GM23338 (cell line): ENCODE measurements at regions not wholly inside any gene's neighbourhood (a gene's known extent, or its start where the extent isn't known, plus 50 kb on each side); places are given as distances from the start of the nearest gene placed in this dataset.

Source experiments
- ATAC-seq: fragments of 200-7000 bp; cut with Tn5 transposase; 3 replicates; pipeline ENCODE4 v1.9.1; 2020
- DNase-seq: peaks from one replicate; pipeline ENCODE4 v3.0.0-alpha.2; 2015; ENCODE audit warnings: low spot score
- H2AFZ ChIP-seq: fragments of 200-600 bp; sonication (generic); 2 replicates; pipeline ENCODE4 v1.8.0; 2016; ENCODE audit warnings: antibody characterized with exemption, mild to moderate bottlenecking, moderate library complexity
- H3F3A ChIP-seq: fragments of 200-600 bp; sonication (generic); replicated peaks from 2 replicates; pipeline ENCODE4 v1.8.0; 2017; ENCODE audit warnings: antibody characterized with exemption, mixed run types, low read depth
- H3K27ac ChIP-seq: fragments of 200-600 bp; sonication (generic); 2 replicates; pipeline ENCODE4 v1.6.1; 2016; ENCODE audit warnings: low read depth
- H3K27me3 ChIP-seq: fragments of 200-600 bp; sonication (generic); 2 replicates; pipeline ENCODE4 v1.8.0; 2016; ENCODE audit warnings: mild to moderate bottlenecking, mixed run types, moderate library complexity; ENCODE audit not compliant: insufficient read depth
- H3K36me3 ChIP-seq: fragments of 200-600 bp; sonication (generic); 2 replicates; pipeline ENCODE4 v1.8.0; 2016; ENCODE audit warnings: mild to moderate bottlenecking; ENCODE audit not compliant: insufficient read depth
- H3K4me1 ChIP-seq: fragments of 200-600 bp; sonication (generic); 2 replicates; pipeline ENCODE4 v1.8.0; 2016; ENCODE audit warnings: mild to moderate bottlenecking, moderate library complexity; ENCODE audit not compliant: insufficient read depth
- H3K4me2 ChIP-seq: fragments of 200-600 bp; sonication (generic); 2 replicates; pipeline ENCODE4 v1.7.1; 2017; ENCODE audit warnings: mixed run types
- H3K4me3 ChIP-seq: fragments of 200-600 bp; sonication (generic); 2 replicates; pipeline ENCODE4 v1.6.1; 2016; ENCODE audit warnings: mixed run types
- H3K79me2 ChIP-seq: fragments of 200-600 bp; sonication (generic); replicated peaks from 2 replicates; pipeline ENCODE4 v1.8.0; 2017; ENCODE audit warnings: mild to moderate bottlenecking; ENCODE audit not compliant: insufficient read depth
- H3K9me2 ChIP-seq: fragments of 200-600 bp; sonication (generic); 2 replicates; pipeline ENCODE4 v1.8.0; 2017; ENCODE audit not compliant: insufficient read depth
- H4K20me1 ChIP-seq: fragments of 200-600 bp; sonication (generic); replicated peaks from 2 replicates; pipeline ENCODE4 v1.8.0; 2017; ENCODE audit warnings: mild to moderate bottlenecking; ENCODE audit not compliant: insufficient read depth
- H3K27ac Mint-ChIP-seq: 2 replicates; pipeline ENCODE4 v1.8.0; 2020; ENCODE audit warnings: inconsistent platforms, mild to moderate bottlenecking, moderate library complexity, mixed read lengths
- H3K27me3 Mint-ChIP-seq: 3 replicates; pipeline ENCODE4 v1.8.0; 2022; ENCODE audit warnings: low read depth, mild to moderate bottlenecking, moderate library complexity, mixed read lengths, inconsistent platforms; ENCODE audit not compliant: insufficient read depth, poor library complexity
- H3K36me3 Mint-ChIP-seq: 3 replicates; pipeline ENCODE4 v1.8.0; 2021; ENCODE audit warnings: low read depth, mild to moderate bottlenecking, inconsistent platforms, moderate library complexity, mixed read lengths
- H3K4me1 Mint-ChIP-seq: 3 replicates; pipeline ENCODE4 v1.8.0; 2020; ENCODE audit warnings: mild to moderate bottlenecking, inconsistent platforms, mixed read lengths
- H3K4me3 Mint-ChIP-seq: 3 replicates; pipeline ENCODE4 v1.8.0; 2021; ENCODE audit warnings: moderate library complexity, mild to moderate bottlenecking, inconsistent platforms, mixed read lengths
- H3K9me3 Mint-ChIP-seq: 3 replicates; pipeline ENCODE4 v1.8.0; 2020; ENCODE audit warnings: moderate library complexity, mild to moderate bottlenecking, inconsistent platforms, mixed read lengths
- CTCF ChIP-seq, 2 experiments: fragments of 200-600 bp in 1 of 2; sonication (generic) in 1 of 2; conservative IDR thresholded peaks; 2 replicates each; pipeline versions ENCODE4 v1.5.1 to v1.6.1; 2016 to 2017; ENCODE audit warnings: antibody characterized with exemption in 2 of 2, low read depth in 2 of 2, mild to moderate bottlenecking in 2 of 2, moderate library complexity in 1 of 2
- ETS1 ChIP-seq: IDR thresholded peaks from 2 replicates; pipeline ENCODE4 v1.6.1; 2016; ENCODE audit warnings: antibody characterized with exemption
- EZH2phosphoT487 ChIP-seq: fragments of 200-600 bp; sonication (generic); IDR thresholded peaks from one replicate; pipeline ENCODE4 v1.8.1; 2018; ENCODE audit warnings: antibody characterized with exemption; ENCODE audit not compliant: unreplicated experiment
- NANOG ChIP-seq: IDR thresholded peaks from 2 replicates; pipeline ENCODE4 v1.6.1; 2016; ENCODE audit warnings: antibody characterized with exemption, borderline replicate concordance
- REST ChIP-seq: IDR thresholded peaks from one replicate; pipeline ENCODE4 v1.6.1; 2018; ENCODE audit warnings: antibody characterized with exemption; ENCODE audit not compliant: unreplicated experiment
- ZNF114 ChIP-seq: fragments of 250-450 bp; sonication (Bioruptor Pico); IDR thresholded peaks from 2 replicates; pipeline ENCODE4 v1.5.0; 2020; ENCODE audit warnings: mild to moderate bottlenecking, moderate library complexity
- ZNF331 ChIP-seq: fragments of 250-450 bp; sonication (Bioruptor Pico); IDR thresholded peaks from 2 replicates; pipeline ENCODE4 v1.5.0; 2020; ENCODE audit warnings: low read depth, mild to moderate bottlenecking, moderate library complexity

GRCh38 chr2:22279541-22279940 lies 1105.4 kb upstream of the KLHL29 start:
- Histone ChIP-seq H3K4me2 (no peak overlapping the region), H3K27me3 (no peaks in the 10 kb centered on the region), H3K4me1 (no peaks in the 10 kb centered on the region), H3K4me3 (no peak overlapping the region), H3F3A (no peaks in the 10 kb centered on the region), H4K20me1 (no peaks in the 10 kb centered on the region), H3K27ac (no peak overlapping the region), H3K9me2 (no peaks in the 10 kb centered on the region), H3K36me3 (no peaks in the 10 kb centered on the region), H3K79me2 (no peaks in the 10 kb centered on the region), H2AFZ (no peak overlapping the region)
- DNase-seq (no peak), ATAC-seq (no peak)
- H3K27ac Mint-ChIP-seq, result no peak overlapping the region
- no peaks in the 10 kb centered on the region for H3K4me1 Mint-ChIP-seq
- no peaks in the 10 kb centered on the region for H3K27me3 Mint-ChIP-seq
- no peak overlapping the region for H3K4me3 Mint-ChIP-seq
- H3K9me3 Mint-ChIP-seq, result no peaks in the 10 kb centered on the region
- no peaks in the 10 kb centered on the region for H3K36me3 Mint-ChIP-seq
- TF ChIP-seq CTCF (conservative IDR thresholded peaks at IDR 0.05; ENCODE audit: low read depth in 2 of 2), result no peak
- no peak for TF ChIP-seq REST

- Histone ChIP-seq H3K4me3 (no peak overlapping the region), H3K36me3 (0 out of 2 replicates have a peak, but pooled peaks cover 7% of the 10 kb centered on the region), H3K27ac (no peak overlapping the region), H3K27me3 (no peaks in the 10 kb centered on the region), H3K79me2 (no peaks in the 10 kb centered on the region), H3K4me1 (no peaks in the 10 kb centered on the region), H3K4me2 (no peak overlapping the region), H2AFZ (no peak overlapping the region), H3K9me2 (no peaks in the 10 kb centered on the region), H4K20me1 (no peaks in the 10 kb centered on the region), H3F3A (no peaks in the 10 kb centered on the region)
- Mint-ChIP-seq H3K9me3 (no peaks in the 10 kb centered on the region), H3K36me3 (no peaks in the 10 kb centered on the region), H3K4me1 (no peaks in the 10 kb centered on the region), H3K27ac (no peak overlapping the region), H3K27me3 (no peaks in the 10 kb centered on the region), H3K4me3 (no peak overlapping the region)
- DNase-seq (no peak), ATAC-seq (no peak)
- TF ChIP-seq ETS1, result no peak
- TF ChIP-seq EZH2phosphoT487, result no peak
- TF ChIP-seq ZNF114, result no peak
- no peak for TF ChIP-seq CTCF (conservative IDR thresholded peaks at IDR 0.05; ENCODE audit: low read depth in 2 of 2)
- no peak for TF ChIP-seq REST
- no peak for TF ChIP-seq ZNF331
- TF ChIP-seq NANOG, result no peak
Measured at GRCh38 chr2:22281033-22281432, 1103.9 kb upstream of the KLHL29 start.
